ELF-1 (cell line): ENCODE measurements at regions not wholly inside any gene's neighbourhood (a gene's known extent, or its start where the extent isn't known, plus 50 kb on each side); places are given as distances from the start of the nearest gene placed in this dataset.

ENCODE experiments used
- DNase-seq: peaks from one replicate; pipeline ENCODE4 v3.0.0-alpha.2; 2016; ENCODE audit warnings: low read depth, low spot score

- DNase-seq, result no peak
Measured at GRCh38 chr1:199319341-199319740, 680.5 kb downstream of the PTPRC start.

DNA sequence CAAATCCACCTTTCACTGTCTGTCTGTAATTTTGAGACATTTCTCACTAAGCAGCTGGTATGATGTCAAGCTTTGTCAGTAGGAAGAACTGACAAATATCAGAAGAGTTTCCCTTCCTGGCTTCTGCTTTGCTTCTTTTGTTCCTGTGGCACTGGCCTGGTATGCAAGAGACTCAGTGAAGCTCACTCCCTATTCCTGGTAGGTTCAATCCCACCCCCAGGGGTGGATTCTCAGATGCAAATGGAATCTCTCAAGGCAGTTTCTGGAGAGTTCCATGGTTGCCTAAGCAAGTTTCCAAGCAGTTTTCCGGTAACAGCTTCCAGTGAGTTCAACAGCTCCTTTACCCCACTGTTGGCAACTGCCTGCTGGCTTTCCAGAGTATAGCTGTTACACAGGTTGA, 683.4 kb downstream of the PTPRC start:
- DNase-seq, result peak; percentile 2

DNA sequence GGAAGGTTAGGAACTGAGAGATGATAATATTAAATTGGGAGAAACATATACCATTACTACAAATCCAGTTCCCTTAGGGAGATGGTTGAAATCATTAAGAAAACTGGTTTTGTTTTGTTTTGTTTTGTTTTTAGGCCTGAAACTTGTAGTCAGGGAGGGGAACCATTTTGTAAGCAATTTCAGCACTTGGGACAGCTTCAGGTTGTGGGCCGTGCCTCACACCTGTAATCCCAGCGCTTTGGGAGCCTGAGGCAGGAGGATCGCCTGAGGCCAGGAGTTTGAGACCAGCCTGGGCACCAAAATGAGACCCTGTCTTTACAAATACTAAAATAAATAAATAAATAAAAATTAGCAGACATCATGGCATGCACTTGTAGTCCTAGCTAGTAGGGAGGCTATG, 694.3 kb upstream of the NR5A2 start:
- peak; percentile 4 for DNase-seq

DNA sequence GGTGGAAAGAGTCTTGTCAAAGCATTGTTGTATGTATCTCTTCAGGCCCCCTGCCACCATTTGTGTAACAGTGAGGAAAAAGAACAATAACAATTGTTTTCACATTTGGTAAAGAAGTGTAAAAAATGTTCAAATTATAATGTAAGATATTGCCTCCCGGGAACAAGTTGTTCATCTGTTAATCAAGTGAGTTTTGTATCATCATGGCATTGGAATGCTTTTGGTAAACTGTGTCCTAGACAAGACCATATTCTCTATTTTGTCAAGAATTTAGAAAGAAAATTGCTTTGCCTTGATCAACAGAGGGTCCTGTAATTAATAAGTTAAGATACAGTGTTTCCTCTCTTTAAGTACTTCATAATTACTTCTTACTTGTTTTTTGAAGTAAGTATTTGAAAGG, 692.0 kb upstream of the NR5A2 start:
- no peak for DNase-seq

- DNase-seq, result no peak
Measured at GRCh38 chr1:199336745-199337640, 690.5 kb upstream of the NR5A2 start.

GRCh38 chr1:199338760-199339159, 688.8 kb upstream of the NR5A2 start:
- no peak for DNase-seq

GRCh38 chr1:199352351-199352750, 675.2 kb upstream of the NR5A2 start:
- no peak for DNase-seq

DNA sequence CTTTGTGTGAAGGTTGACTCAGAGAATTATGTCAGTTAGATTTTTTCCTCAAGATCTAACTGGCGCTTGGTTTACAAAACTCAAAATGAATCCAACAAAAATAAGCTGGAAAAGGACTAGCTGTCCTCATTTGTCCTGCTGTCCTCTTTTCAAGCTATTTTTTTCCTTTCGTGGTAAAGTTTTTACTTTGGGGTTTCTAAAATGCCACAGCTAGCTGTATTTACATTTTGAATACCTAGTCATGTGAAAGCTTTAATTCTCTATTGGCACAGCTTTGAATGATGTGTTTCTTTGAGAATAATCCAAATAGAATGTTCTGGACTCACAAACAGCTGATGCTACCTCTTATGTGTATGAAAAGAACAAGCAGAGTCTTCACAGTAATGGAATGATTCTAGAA, 673.6 kb upstream of the NR5A2 start:
- no peak for DNase-seq

GRCh38 chr1:199356561-199356960, 670.9 kb upstream of the NR5A2 start:
- DNase-seq, result no peak

- DNase-seq, result no peak
Measured at GRCh38 chr1:199357599-199357998, 669.9 kb upstream of the NR5A2 start.

DNA sequence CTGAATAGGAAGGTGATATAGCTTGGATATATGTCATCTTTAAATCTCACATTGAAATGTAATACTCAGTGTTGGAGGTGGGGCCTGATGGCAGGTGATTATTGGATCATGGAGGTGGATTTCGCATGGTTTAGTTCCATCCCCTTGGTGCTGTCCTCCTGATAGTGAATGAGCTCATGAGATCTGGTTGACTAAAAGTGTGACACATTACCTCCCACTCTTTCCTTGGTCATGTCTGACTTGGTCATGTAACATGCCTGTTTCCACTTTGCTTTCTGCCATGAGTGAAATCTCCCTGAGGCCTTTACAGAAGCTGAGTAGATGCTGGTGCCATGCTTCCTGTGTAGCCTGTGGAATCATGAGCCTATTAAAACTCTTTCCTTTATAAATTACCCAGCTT, 664.5 kb upstream of the NR5A2 start:
- no peak for DNase-seq

GRCh38 chr1:199373139-199373538, 654.4 kb upstream of the NR5A2 start:
- no peak for DNase-seq

GRCh38 chr1:199377211-199377610, 650.3 kb upstream of the NR5A2 start:
- no peak for DNase-seq

DNA sequence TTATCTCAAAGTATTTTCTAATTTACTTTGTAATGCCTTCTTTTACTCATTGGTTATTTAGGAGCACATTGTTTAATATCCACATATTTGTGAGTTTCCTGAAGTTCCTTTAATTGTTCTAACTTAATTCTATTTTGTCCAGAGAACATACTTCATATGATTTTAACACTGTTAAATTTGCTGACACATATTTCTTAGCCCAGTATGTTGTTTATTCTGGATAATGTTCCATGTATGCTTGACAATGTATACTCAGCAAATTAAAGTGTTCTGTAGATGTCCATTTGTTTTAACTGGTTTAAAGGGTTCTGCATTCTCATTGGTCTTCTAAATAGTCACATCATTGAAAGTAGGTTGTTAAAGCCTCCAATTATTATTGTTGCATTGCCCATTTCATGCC, 643.7 kb upstream of the NR5A2 start:
- DNase-seq, result no peak

DNA sequence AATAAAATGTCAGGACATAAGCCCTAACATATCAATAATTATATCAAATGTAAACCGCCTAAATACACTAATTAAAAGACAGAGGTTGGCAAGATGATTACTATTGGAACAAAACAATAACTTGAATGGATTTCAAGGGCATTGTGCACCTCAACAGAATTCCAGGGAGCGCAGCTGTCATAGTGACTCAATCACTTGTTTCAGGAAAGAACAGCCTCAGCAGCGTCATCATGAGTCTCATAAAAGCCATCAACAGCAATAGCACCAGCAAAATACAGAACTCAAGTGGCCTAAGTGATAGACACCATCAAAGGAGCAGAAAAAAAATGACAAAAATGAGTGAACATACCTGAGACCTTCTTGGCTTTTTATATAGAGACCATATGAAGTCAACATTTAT, 632.7 kb upstream of the NR5A2 start:
- no peak for DNase-seq

DNA sequence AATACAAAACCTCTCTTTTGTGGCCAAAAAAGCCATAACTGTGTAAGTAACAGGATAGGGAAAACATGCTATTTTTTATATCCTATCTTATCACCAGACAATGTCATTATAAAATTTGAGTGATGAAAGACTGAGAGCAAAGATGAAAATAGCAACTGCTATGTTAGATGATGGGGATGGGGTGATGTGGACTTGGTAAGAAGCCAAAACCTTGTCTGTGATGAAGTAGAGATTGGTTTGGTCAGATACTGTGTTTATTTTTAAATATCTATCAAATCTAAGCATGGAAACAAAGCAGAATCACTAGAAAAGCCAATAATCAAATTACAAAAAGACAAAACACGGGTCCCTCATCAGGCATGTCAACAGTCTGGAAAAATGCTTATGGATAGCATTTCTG, 631.1 kb upstream of the NR5A2 start:
- no peak for DNase-seq

DNA sequence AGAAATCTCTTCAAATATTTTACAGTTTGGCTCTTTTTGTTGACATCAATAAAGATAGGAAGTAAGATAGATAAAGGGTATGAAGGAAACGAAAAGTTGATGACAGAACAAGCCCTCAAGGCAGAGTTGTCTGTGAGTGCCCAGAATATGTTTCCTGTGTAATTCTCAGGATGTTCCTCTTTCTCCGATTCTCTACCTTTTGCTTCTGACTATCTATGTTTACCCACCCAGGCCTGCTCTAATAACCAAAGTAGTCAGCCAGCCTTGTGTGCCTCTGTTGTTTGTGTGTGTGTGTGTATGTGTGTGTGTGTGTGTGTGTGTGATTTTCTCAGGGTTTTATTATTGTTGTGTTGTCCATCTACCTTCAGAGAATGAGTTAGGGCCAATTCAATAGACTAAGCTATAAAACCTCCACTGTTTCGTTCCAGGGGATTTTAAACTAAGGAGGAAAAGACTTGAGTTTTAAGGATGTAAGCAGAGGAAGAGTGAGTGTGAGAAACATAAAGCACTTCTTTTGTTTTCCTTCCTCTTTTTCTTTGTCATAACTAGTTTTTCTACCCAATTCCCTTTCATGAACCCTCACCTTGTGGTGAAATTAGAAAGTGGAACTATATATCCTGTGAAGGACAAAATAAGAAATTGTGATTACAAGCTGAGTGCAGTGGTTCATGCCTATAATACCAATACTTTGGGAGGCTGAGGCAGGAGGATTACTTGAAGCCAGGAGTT, 627.4 kb upstream of the NR5A2 start:
- DNase-seq, result no peak

DNA sequence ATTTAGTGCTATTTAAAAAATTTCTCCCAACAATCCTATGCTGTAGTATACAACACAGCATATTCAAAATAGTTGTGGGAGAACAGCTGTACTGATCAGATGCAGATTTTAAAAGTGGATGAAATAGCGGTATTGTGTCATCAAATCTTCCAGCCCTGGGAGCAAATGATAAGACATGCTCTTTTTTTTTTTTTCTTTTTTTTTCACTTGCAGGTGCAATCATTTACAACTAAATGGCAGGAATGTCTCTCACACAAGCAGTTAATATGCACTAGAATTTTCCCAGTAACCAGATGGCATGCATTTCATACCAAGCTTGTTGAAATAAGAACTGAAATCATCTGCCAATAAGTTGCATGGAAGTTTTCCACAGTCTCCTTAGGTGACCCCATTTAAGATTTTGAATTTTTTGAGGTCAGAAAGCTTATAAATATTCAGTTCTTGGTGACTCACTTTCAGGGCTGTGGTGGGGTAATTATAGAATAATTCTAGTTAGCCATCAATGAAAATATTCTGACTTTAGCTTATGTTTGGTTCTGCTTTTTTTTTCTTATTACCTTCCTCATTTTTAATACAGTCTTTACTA, 623.9 kb upstream of the NR5A2 start:
- no peak for DNase-seq

DNA sequence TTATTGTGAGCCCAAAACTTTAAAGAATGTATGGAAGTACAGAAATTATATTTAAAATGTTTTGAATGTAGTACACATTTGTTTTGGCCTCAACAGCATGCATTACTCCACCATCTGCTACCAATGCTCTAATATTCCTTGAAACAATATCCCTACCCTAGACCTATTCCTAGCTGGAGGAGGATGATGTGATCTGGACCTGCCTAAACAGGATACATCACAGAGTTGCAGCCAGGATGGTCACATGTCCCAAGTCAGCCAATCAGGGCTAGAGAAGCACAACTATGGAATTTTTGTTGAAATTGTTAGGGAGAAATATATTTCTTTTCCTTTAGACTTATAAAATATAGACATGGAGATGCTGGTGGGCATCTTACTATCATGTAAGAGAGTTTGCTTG, 623.3 kb upstream of the NR5A2 start:
- DNase-seq, result no peak

GRCh38 chr1:199404976-199405375, 622.5 kb upstream of the NR5A2 start:
- DNase-seq, result no peak

DNA sequence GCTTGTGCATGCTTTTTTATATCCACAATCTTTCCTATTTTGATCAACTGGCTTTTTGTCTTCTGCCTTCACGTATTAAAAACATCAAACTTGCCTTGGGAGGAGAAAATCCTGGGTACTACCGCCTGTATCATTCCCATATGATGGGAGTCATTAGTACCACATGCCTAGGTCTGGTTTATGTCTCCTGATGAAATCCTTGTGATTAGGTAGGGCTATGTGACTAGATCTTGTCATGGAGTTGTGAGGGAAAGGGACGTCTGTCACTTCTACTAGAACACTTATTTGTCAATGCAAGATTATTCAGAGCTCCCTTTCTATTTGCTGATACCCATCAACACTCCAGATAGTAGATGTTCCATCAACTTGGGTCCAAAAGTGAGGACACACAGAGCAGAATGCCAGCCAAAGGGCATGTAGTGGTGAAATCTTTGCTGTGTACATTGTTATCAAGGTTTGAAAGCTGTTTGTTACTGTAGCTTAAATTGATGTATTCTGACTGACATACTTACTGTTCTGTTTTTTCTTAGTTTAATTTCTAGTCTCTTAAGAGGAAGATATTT, 621.8 kb upstream of the NR5A2 start:
- no peak for DNase-seq

GRCh38 chr1:199410462-199410861, 617.0 kb upstream of the NR5A2 start:
- no peak for DNase-seq
